Neural progenitor cell (in vitro differentiated cells): ENCODE measurements at regions not wholly inside any gene's neighbourhood (a gene's known extent, or its start where the extent isn't known, plus 50 kb on each side); places are given as distances from the start of the nearest gene placed in this dataset.

Source experiments
- EZH2phosphoT487 ChIP-seq: fragments of 200-600 bp; sonication (generic); IDR thresholded peaks from 2 replicates; pipeline ENCODE4 v1.6.1; 2017; ENCODE audit warnings: antibody characterized with exemption
- TF ChIP-seq, protein P1 (sequence below): fragments of 200-600 bp; sonication (generic); IDR thresholded peaks from 2 replicates; pipeline ENCODE4 v1.5.1; 2017; ENCODE audit warnings: antibody characterized with exemption, mild to moderate bottlenecking

DNA sequence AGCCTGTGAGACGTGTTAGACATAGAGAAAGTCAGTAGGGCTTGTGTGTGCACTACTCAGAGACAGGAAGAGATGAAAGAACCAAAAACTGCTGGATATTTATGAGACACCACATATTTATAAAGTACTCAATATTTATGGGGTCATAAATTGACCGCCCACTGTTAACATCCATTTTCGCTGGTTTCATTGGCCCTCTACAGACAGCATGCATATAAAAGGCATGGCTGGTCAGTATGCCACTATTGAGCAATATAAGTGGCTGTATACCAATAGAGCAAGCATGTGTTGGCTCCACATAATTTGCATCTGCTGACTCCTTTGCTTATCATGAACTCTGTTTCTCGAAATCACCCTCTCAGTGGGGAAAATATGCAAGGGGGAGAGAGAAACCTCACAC, 110.3 kb upstream of the BTN3A2 start:
- TF ChIP-seq, protein P1, sequence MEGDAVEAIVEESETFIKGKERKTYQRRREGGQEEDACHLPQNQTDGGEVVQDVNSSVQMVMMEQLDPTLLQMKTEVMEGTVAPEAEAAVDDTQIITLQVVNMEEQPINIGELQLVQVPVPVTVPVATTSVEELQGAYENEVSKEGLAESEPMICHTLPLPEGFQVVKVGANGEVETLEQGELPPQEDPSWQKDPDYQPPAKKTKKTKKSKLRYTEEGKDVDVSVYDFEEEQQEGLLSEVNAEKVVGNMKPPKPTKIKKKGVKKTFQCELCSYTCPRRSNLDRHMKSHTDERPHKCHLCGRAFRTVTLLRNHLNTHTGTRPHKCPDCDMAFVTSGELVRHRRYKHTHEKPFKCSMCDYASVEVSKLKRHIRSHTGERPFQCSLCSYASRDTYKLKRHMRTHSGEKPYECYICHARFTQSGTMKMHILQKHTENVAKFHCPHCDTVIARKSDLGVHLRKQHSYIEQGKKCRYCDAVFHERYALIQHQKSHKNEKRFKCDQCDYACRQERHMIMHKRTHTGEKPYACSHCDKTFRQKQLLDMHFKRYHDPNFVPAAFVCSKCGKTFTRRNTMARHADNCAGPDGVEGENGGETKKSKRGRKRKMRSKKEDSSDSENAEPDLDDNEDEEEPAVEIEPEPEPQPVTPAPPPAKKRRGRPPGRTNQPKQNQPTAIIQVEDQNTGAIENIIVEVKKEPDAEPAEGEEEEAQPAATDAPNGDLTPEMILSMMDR: no peak
- no peak for TF ChIP-seq EZH2phosphoT487
